Endodermal cell (in vitro differentiated cells): ENCODE measurements at regions not wholly inside any gene's neighbourhood (a gene's known extent, or its start where the extent isn't known, plus 50 kb on each side); places are given as distances from the start of the nearest gene placed in this dataset.

Experiments
- DNase-seq: peaks from one replicate; pipeline ENCODE4 v3.0.0-alpha.2; 2017
- H3K27ac ChIP-seq: 2 replicates; pipeline ENCODE4 v1.5.1; 2013; ENCODE audit warnings: mild to moderate bottlenecking, low read depth, low read length, moderate library complexity
- H3K27me3 ChIP-seq: 2 replicates; pipeline ENCODE4 v1.6.1; 2013; ENCODE audit warnings: mild to moderate bottlenecking, low read length, moderate library complexity; ENCODE audit not compliant: insufficient read depth, control insufficient read depth, poor library complexity, severe bottlenecking
- H3K36me3 ChIP-seq: 2 replicates; pipeline ENCODE4 v1.7.0; 2013; ENCODE audit warnings: mild to moderate bottlenecking, low read length, moderate library complexity; ENCODE audit not compliant: control insufficient read depth, insufficient read depth
- H3K4me1 ChIP-seq: one replicate; pipeline ENCODE4 v1.7.0; 2013; ENCODE audit warnings: low read length; ENCODE audit not compliant: control insufficient read depth, insufficient read depth
- H3K4me3 ChIP-seq: 2 replicates; pipeline ENCODE4 v1.5.1; 2013; ENCODE audit warnings: mild to moderate bottlenecking, low read length, moderate library complexity
- H3K9ac ChIP-seq: 2 replicates; pipeline ENCODE4 v1.6.1; 2013; ENCODE audit warnings: mild to moderate bottlenecking, low read length, moderate library complexity; ENCODE audit not compliant: poor library complexity, severe bottlenecking; ENCODE audit errors: extremely low read depth
- H3K9me3 ChIP-seq: 2 replicates; pipeline ENCODE4 v1.6.1; 2013; ENCODE audit warnings: mild to moderate bottlenecking, low read length, moderate library complexity; ENCODE audit not compliant: control insufficient read depth
- H3K27ac Mint-ChIP-seq: 2 replicates; pipeline ENCODE4 v1.8.0; 2020; ENCODE audit warnings: mixed read lengths
- H3K27me3 Mint-ChIP-seq: 2 replicates; pipeline ENCODE4 v1.8.0; 2021; ENCODE audit warnings: mild to moderate bottlenecking, mixed read lengths; ENCODE audit not compliant: insufficient read depth
- H3K36me3 Mint-ChIP-seq: 2 replicates; pipeline ENCODE4 v1.8.0; 2020; ENCODE audit warnings: low read depth, mixed read lengths
- H3K4me1 Mint-ChIP-seq: 2 replicates; pipeline ENCODE4 v1.8.0; 2020; ENCODE audit warnings: mixed read lengths
- H3K4me3 Mint-ChIP-seq: 2 replicates; pipeline ENCODE4 v1.8.0; 2020; ENCODE audit warnings: mild to moderate bottlenecking, moderate library complexity, mixed read lengths
- H3K9me3 Mint-ChIP-seq: 2 replicates; pipeline ENCODE4 v1.8.0; 2020; ENCODE audit warnings: mild to moderate bottlenecking, mixed read lengths
- WGBS, 2 experiments: methylation state at CpG; one replicate each; pipeline versions ENCODE4 v1.1.5 to v1.1.7; 2013; ENCODE audit warnings: missing lambda C conversion rate in 2 of 2, mixed read lengths in 1 of 2; ENCODE audit not compliant: insufficient coverage in 1 of 2, insufficient read length in 1 of 2; 5-methylcytosine and 5-hydroxymethylcytosine counted together
- TF ChIP-seq, protein P1 (sequence below): fragments of 200-600 bp; sonication (generic); conservative IDR thresholded peaks from 2 replicates; pipeline ENCODE4 v1.5.0; 2021; ENCODE audit warnings: antibody characterized with exemption, mild to moderate bottlenecking

DNA sequence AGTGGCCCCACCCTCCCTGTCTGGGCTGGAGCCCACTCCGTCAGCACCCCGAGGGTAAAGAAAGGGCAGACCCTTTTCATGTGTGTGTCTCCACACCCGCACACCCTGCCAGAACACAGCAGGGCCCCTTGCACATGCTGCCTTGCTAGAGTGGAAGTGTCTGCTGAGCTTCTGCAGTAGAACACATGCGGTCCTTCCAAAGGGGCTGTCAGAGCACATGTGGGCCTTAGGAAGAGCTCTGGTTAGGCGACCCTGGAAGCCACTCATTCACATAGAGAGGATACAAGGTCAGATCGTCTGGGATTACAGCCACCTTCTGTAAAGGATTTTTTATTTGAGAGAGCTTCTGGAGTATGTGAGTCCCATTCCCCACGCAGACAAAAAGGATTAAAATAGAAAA, 613.2 kb upstream of the RAB6C start:
- H3K27ac Mint-ChIP-seq: no peak overlapping the region
- no peak for DNase-seq
- H3K27ac ChIP-seq: no peak overlapping the region
- WGBS, 2 experiments: 91 to 92% methylated on average over 6 to 7 of the region's 7 CpGs
- H3K4me1 ChIP-seq: no peaks in the 10 kb centered on the region
- H3K4me3 Mint-ChIP-seq: no peak overlapping the region
- TF ChIP-seq, protein P1, sequence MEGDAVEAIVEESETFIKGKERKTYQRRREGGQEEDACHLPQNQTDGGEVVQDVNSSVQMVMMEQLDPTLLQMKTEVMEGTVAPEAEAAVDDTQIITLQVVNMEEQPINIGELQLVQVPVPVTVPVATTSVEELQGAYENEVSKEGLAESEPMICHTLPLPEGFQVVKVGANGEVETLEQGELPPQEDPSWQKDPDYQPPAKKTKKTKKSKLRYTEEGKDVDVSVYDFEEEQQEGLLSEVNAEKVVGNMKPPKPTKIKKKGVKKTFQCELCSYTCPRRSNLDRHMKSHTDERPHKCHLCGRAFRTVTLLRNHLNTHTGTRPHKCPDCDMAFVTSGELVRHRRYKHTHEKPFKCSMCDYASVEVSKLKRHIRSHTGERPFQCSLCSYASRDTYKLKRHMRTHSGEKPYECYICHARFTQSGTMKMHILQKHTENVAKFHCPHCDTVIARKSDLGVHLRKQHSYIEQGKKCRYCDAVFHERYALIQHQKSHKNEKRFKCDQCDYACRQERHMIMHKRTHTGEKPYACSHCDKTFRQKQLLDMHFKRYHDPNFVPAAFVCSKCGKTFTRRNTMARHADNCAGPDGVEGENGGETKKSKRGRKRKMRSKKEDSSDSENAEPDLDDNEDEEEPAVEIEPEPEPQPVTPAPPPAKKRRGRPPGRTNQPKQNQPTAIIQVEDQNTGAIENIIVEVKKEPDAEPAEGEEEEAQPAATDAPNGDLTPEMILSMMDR: no peak
- no peak overlapping the region for H3K9ac ChIP-seq
- H3K36me3 Mint-ChIP-seq: no peaks in the 10 kb centered on the region
- no peaks in the 10 kb centered on the region for H3K9me3 Mint-ChIP-seq
- no peaks in the 10 kb centered on the region for H3K36me3 ChIP-seq
- no peak overlapping the region for H3K4me3 ChIP-seq
- no peaks in the 10 kb centered on the region for H3K9me3 ChIP-seq
- no peaks in the 10 kb centered on the region for H3K27me3 Mint-ChIP-seq
- H3K27me3 ChIP-seq: no peaks in the 10 kb centered on the region
- H3K4me1 Mint-ChIP-seq: peaks cover 2% of the 10 kb centered on the region

DNA sequence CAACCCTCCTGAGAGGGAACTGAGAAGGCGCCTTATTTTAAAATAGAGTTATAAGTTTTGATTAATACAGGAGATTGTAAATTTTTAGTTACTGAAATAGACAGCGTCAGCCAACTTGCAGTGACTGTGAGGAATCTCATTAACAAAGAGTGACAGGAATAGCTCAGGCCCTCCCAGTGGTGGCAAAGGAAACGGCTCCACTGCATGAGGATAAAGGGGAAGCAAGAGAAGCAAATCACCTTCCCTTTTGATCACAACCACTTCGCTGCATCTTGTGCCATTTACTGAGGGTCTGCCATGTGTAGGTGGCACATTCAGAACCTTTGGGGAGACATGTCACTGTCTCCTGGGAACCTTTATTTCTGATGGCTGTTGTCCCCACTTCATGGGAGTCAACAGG, 612.4 kb upstream of the RAB6C start:
- H3K9ac ChIP-seq: no peak overlapping the region
- H3K36me3 ChIP-seq: no peaks in the 10 kb centered on the region
- H3K9me3 ChIP-seq: no peaks in the 10 kb centered on the region
- H3K27me3 Mint-ChIP-seq: no peaks in the 10 kb centered on the region
- no peak overlapping the region for H3K27ac Mint-ChIP-seq
- no peaks in the 10 kb centered on the region for H3K9me3 Mint-ChIP-seq
- no peak for DNase-seq
- TF ChIP-seq, protein P1: peak; percentile 42
- H3K36me3 Mint-ChIP-seq: no peaks in the 10 kb centered on the region
- H3K27ac ChIP-seq: no peak overlapping the region
- H3K4me1 ChIP-seq: no peaks in the 10 kb centered on the region
- H3K4me3 Mint-ChIP-seq: no peak overlapping the region
- peaks cover 2% of the 10 kb centered on the region for H3K4me1 Mint-ChIP-seq
- no peaks in the 10 kb centered on the region for H3K27me3 ChIP-seq
- WGBS, 2 experiments: 86 to 90% methylated on average over 3 to 4 of the region's 4 CpGs
- no peak overlapping the region for H3K4me3 ChIP-seq

DNA sequence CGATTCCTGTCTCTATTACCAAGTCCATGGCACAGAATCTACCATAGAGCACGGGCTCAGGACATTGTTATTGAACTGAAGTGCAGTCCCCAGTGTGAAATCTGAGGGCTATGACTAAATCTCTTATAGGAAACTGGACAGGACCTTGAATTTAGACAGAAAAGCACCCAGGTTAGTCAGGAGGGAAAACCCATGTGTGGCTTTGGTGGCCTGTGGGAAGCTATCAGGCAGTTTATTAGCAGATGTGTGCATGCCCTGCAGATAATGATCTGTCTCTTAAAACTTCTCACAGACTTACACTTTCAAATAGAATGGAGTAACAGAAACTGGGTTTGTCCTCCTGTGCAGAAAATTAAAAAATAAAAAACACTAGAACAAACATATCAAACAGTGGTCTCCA, 610.0 kb upstream of the RAB6C start:
- no peaks in the 10 kb centered on the region for H3K9me3 Mint-ChIP-seq
- no peak overlapping the region for H3K4me3 Mint-ChIP-seq
- Histone ChIP-seq H3K9me3 (no peaks in the 10 kb centered on the region), H3K4me3 (no peak overlapping the region), H3K27ac (no peak overlapping the region), H3K27me3 (no peaks in the 10 kb centered on the region), H3K4me1 (no peaks in the 10 kb centered on the region), H3K36me3 (no peaks in the 10 kb centered on the region), H3K9ac (no peak overlapping the region)
- no peak for DNase-seq
- H3K36me3 Mint-ChIP-seq: no peaks in the 10 kb centered on the region
- peaks cover 1% of the 10 kb centered on the region for H3K27me3 Mint-ChIP-seq
- H3K4me1 Mint-ChIP-seq: peaks cover 2% of the 10 kb centered on the region
- no peak overlapping the region for H3K27ac Mint-ChIP-seq
- TF ChIP-seq, protein P1: no peak
- WGBS, 2 experiments: 94 to 100% methylated on average over 1 to 2 of the region's 2 CpGs
